ENCODE measurements at regions not wholly inside any gene's neighbourhood (a gene's known extent, or its start where the extent isn't known, plus 50 kb on each side); places are given as distances from the start of the nearest gene placed in this dataset.
A peak's percentile ranks its signal among the peaks of the same experiment; 100 is the strongest.

- peak; percentile 86 for ATAC-seq
- Histone ChIP-seq H3K4me3 (no peak overlapping the region), H3K36me3 (ENCODE audit: control insufficient read depth, insufficient read depth, low read length) (no peaks in the 10 kb centered on the region), H3K27ac (ENCODE audit: extremely low read depth, low read depth, low read length) (no peak overlapping the region), H3K9ac (ENCODE audit: insufficient read depth in 1 of 2, low read depth in 2 of 2, low read length in 2 of 2) (no peak overlapping the region), H2AFZ (ENCODE audit: low read depth, low read length) (peak overlapping the region; percentile 29), H3K9me3 (replicated peaks; ENCODE audit: control insufficient read depth, insufficient read depth, low read depth, low read length) (no peaks in the 10 kb centered on the region), H3K27me3 (ENCODE audit: control insufficient read depth in 2 of 2, insufficient read depth in 2 of 2, low read length in 2 of 2) (no peaks in the 10 kb centered on the region), H4K20me1 (replicated peaks; ENCODE audit: control insufficient read depth, insufficient read depth, low read length) (no peaks in the 10 kb centered on the region), H3K4me2 (ENCODE audit: insufficient read depth, low read length) (no peak overlapping the region), H3K79me2 (ENCODE audit: control insufficient read depth, insufficient read depth, low read length) (no peaks in the 10 kb centered on the region), H3K9me1 (ENCODE audit: control insufficient read depth, insufficient read depth, low read length) (no peaks in the 10 kb centered on the region), H3K4me1 (replicated peaks in 1 of 2; ENCODE audit: control insufficient read depth in 2 of 2, insufficient read depth in 2 of 2, low read length in 2 of 2) (no peaks in the 10 kb centered on the region)
- POLR2A ChIA-PET = interaction anchor here (0.7 to 0.9 kb wide), 3 partner anchors 9 to 32 kb away, joined by 3 read pairs; no protein-coding TSS in a partner anchor
- intact Hi-C loops (cut with micrococcal nuclease) (loop anchor here (2.0 to 5.0 kb wide), 2 partner anchors 54 to 279 kb away; no protein-coding TSS in a partner anchor), in situ Hi-C loops (cut with MboI) (no loop called here)
- BruUV-seq (replicated peaks) = no TSS peak
- CTCF ChIA-PET (ENCODE audit: low intra/inter-chr PET ratio) = interaction anchor here (0.7 kb wide), 1 partner anchor 55 kb away, joined by 3 read pairs; no protein-coding TSS in a partner anchor
- peak; percentile 42 to 75 (median 55) for DNase-seq (ENCODE audit: extremely low read depth in 1 of 4, low spot score in 3 of 4)
- FAIRE-seq = peak; percentile 88
- 19% methylated on average over 5 of the region's 5 CpGs for WGBS (ENCODE audit: insufficient coverage, low coverage, missing lambda C conversion rate)
- TF ChIP-seq SMC3 (conservative IDR thresholded peaks at IDR 0.05; ENCODE audit: insufficient read depth, low read depth, low read length) = peak; percentile 45; the same call in 1 of the 2 replicates
- no peak for TF ChIP-seq ZC3H8 (IDR thresholded peaks at IDR 0.05)
- TF ChIP-seq ZNF592 (IDR thresholded peaks at IDR 0.05) = 0 out of 2 replicates have a peak, but pooled peaks have one; percentile 23
- TF ChIP-seq KLF1 (tag; IDR thresholded peaks at IDR 0.05) = no peak
- TF ChIP-seq REST (IDR thresholded peaks at IDR 0.05; ENCODE audit: borderline replicate concordance) = peak; percentile 59; the same call in 1 of the 2 replicates
- no peak for TF ChIP-seq REST (CRISPR knock-in tag; IDR thresholded peaks at IDR 0.05; ENCODE audit: low read depth)
- TF ChIP-seq DEAF1 (CRISPR knock-in tag; IDR thresholded peaks at IDR 0.05) = peak; percentile 44; the same call in 1 of the 2 replicates
- no peak for TF ChIP-seq TRIM24 (IDR thresholded peaks at IDR 0.05)
Observed at GRCh38 chr2:84022810-84023431, 436.2 kb downstream of the SUCLG1 start.
